NCI-H2196 (cell line): ENCODE measurements at regions not wholly inside any gene's neighbourhood (a gene's known extent, or its start where the extent isn't known, plus 50 kb on each side); places are given as distances from the start of the nearest gene placed in this dataset.

Experiments used
- DNase-seq: peaks from one replicate; lab custom pipeline; 2025; ENCODE audit not compliant: unreplicated experiment; lab: John Stamatoyannopoulos, UW

- no peak for DNase-seq
These were observed 1047.3 kb upstream of the CNTN5 start for GRCh38 chr11:97973352-97973857.

- no peak for DNase-seq
These were observed 1045.8 kb upstream of the CNTN5 start for GRCh38 chr11:97974798-97975498.

GRCh38 chr11:97977726-97978125, 1043.0 kb upstream of the CNTN5 start:
- DNase-seq = no peak

- no peak for DNase-seq
These were observed 1041.0 kb upstream of the CNTN5 start for GRCh38 chr11:97979741-97980140.

- DNase-seq = no peak
These were observed 1038.2 kb upstream of the CNTN5 start for GRCh38 chr11:97982512-97982911.

- no peak for DNase-seq
These were observed 1031.6 kb upstream of the CNTN5 start for GRCh38 chr11:97989121-97989520.

GRCh38 chr11:97990162-97990920, 1030.4 kb upstream of the CNTN5 start:
- DNase-seq = no peak

- no peak for DNase-seq
These were observed 1027.2 kb upstream of the CNTN5 start for GRCh38 chr11:97993562-97993961.

- no peak for DNase-seq
These were observed 1024.9 kb upstream of the CNTN5 start for GRCh38 chr11:97995874-97996273.

- DNase-seq = no peak
These were observed 1024.0 kb upstream of the CNTN5 start for GRCh38 chr11:97996762-97997161.

GRCh38 chr11:98003606-98004371, 1017.0 kb upstream of the CNTN5 start:
- no peak for DNase-seq

GRCh38 chr11:98007072-98007471, 1013.7 kb upstream of the CNTN5 start:
- no peak for DNase-seq

- DNase-seq = no peak
These were observed 993.1 kb upstream of the CNTN5 start for GRCh38 chr11:98027652-98028051.

GRCh38 chr11:98029832-98030231, 990.9 kb upstream of the CNTN5 start:
- no peak for DNase-seq

GRCh38 chr11:98036810-98037209, 983.9 kb upstream of the CNTN5 start:
- DNase-seq = no peak

- no peak for DNase-seq
These were observed 980.5 kb upstream of the CNTN5 start for GRCh38 chr11:98040061-98040808.

GRCh38 chr11:98047647-98048046, 973.1 kb upstream of the CNTN5 start:
- DNase-seq = no peak

- DNase-seq = no peak
These were observed 966.9 kb upstream of the CNTN5 start for GRCh38 chr11:98053851-98054250.

- DNase-seq = no peak
These were observed 963.8 kb upstream of the CNTN5 start for GRCh38 chr11:98056945-98057344.

- no peak for DNase-seq
These were observed 961.3 kb upstream of the CNTN5 start for GRCh38 chr11:98059488-98059887.

GRCh38 chr11:98060759-98061158, 960.0 kb upstream of the CNTN5 start:
- DNase-seq = no peak
